LNCaP clone FGC (cell line): ENCODE measurements at regions not wholly inside any gene's neighbourhood (a gene's known extent, or its start where the extent isn't known, plus 50 kb on each side); places are given as distances from the start of the nearest gene placed in this dataset.

ENCODE experiments used
- DNase-seq: peaks from one replicate; pipeline ENCODE4 v3.0.0-alpha.2; 2011; ENCODE audit warnings: low read depth
- H3K4me3 ChIP-seq: 2 replicates; pipeline ENCODE4 v1.5.1; 2011; ENCODE audit warnings: mild to moderate bottlenecking, low read depth, low read length, control low read depth
- TF ChIP-seq, protein P1 (sequence below): IDR thresholded peaks from 2 replicates; pipeline ENCODE4 v1.5.1; 2012; ENCODE audit warnings: mild to moderate bottlenecking; ENCODE audit not compliant: control insufficient read depth, insufficient read depth; ENCODE audit errors: extremely low read depth

DNA sequence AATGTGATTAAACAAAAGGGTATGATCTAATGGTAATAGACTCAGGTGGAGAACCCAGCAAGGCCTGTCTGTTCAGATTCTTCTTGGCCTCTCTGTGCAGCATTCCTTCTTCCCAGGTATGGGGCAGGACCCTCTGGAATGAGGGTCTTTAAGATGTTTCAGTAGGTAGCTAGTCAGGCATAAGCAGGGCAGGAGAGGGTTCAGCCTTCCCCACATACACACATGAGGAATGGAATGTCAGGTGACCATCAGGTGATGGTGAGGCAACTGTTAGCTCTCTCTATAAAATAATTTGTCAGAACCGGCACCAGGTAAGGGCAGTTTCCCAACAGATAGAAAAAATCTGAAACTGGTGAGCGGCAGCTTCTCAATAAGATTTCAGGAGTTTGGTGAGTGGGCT is 222.3 kb upstream of the PHYHIPL start:
- TF ChIP-seq, protein P1, sequence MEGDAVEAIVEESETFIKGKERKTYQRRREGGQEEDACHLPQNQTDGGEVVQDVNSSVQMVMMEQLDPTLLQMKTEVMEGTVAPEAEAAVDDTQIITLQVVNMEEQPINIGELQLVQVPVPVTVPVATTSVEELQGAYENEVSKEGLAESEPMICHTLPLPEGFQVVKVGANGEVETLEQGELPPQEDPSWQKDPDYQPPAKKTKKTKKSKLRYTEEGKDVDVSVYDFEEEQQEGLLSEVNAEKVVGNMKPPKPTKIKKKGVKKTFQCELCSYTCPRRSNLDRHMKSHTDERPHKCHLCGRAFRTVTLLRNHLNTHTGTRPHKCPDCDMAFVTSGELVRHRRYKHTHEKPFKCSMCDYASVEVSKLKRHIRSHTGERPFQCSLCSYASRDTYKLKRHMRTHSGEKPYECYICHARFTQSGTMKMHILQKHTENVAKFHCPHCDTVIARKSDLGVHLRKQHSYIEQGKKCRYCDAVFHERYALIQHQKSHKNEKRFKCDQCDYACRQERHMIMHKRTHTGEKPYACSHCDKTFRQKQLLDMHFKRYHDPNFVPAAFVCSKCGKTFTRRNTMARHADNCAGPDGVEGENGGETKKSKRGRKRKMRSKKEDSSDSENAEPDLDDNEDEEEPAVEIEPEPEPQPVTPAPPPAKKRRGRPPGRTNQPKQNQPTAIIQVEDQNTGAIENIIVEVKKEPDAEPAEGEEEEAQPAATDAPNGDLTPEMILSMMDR = no peak
- no peak overlapping the region for H3K4me3 ChIP-seq
- DNase-seq = no peak

- no peak overlapping the region for H3K4me3 ChIP-seq
- TF ChIP-seq, protein P1 = no peak
- no peak for DNase-seq
Observed at GRCh38 chr10:58955615-58956014, 220.8 kb upstream of the PHYHIPL start.

DNA sequence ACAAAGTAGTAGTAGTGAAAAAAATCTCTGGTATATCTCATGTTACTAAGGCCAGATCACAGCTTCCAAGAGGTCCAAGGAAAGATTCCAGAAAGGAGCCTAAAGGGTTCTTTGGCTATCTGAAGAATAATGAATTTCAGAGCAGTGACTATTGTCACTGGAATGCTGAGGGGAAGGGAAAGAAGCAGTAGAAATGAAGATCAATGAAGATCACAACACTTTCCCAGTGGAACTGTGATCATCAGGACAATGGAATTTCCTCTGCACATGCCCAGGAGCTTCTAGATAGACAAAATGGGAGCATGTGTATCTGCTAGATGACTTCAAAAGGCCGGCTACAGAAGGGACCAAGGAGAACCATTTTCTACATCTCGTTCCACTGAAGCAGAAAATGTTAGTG is 219.5 kb upstream of the PHYHIPL start:
- H3K4me3 ChIP-seq = no peak overlapping the region
- TF ChIP-seq, protein P1 = no peak
- no peak for DNase-seq

DNA sequence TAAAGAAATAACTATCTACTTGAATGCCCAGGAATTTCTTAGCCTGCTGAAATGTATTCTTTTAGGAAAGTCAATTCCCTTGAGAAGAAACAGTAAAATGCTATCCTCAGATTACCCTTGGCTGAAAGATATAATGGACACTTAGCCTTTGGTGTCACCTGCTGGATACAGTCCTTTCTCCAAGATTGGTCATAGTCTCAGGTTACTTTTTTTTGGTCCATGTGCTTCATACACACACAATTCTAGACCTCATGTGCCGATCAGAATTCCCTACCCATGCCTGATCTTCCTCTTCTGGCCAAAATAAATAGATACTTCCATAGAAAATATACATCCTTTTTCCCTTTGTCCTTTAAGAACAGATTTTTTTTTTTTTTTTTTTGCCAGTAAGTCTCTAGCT is 218.9 kb upstream of the PHYHIPL start:
- no peak overlapping the region for H3K4me3 ChIP-seq
- DNase-seq = no peak
- TF ChIP-seq, protein P1 = no peak

DNA sequence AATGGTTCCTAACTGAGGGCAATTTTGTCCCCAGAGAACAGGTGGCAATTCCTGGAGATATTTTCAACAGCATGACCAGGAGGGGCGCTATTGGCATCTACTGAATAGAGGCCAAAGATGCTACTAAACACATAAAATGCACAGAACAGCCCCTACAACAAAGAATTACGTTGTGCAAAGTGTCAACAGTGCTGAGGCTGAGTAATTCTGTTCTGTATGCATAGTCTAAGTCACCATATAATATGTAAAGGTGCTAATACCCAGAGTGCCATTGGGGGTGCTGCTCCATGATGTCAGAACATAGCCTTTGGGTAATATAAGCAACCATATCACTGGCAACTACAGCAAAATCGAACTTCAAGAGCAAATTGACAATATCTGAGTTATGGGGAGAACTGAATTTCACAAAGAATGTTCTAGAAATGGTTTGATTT is 213.3 kb upstream of the PHYHIPL start:
- TF ChIP-seq, protein P1 = no peak
- no peak for DNase-seq
- no peak overlapping the region for H3K4me3 ChIP-seq

- H3K4me3 ChIP-seq = no peak overlapping the region
- DNase-seq = no peak
- TF ChIP-seq, protein P1 = no peak
Observed at GRCh38 chr10:58963723-58964124, 212.7 kb upstream of the PHYHIPL start.

DNA sequence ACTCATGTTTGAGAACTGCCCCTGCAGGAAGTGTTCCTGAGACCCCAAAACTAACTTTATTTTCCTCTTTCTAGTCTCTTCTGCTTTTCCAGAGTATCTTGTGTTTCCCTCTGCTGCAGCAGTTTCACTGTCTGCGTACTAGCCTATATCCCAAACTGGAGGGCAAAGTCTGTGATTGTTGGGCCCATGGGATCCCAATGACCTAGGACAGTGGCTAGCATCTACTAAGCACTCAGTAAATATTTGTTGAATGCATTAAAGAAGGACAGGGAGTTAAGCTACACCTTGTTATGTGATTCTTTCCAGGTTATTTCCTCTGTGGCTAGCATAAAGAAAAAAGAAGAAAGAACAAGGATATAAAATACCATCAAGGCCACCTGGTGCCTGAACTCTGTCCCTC is 210.6 kb upstream of the PHYHIPL start:
- no peak for DNase-seq
- TF ChIP-seq, protein P1 = no peak
- no peak overlapping the region for H3K4me3 ChIP-seq
